HepG2 (cell line): ENCODE measurements at regions not wholly inside any gene's neighbourhood (a gene's known extent, or its start where the extent isn't known, plus 50 kb on each side); places are given as distances from the start of the nearest gene placed in this dataset.

Source experiments
- ATAC-seq: fragments of 200-7000 bp; cut with Tn5 transposase; 3 replicates; pipeline ENCODE4 v1.9.1; 2020; ENCODE audit warnings: mild to moderate bottlenecking, moderate library complexity
- BruUV-seq: library from RNA; stranded (reverse); fragments of 400-500 nt; replicated peaks from 2 replicates; lab custom pipeline; 2021; lab: Mats Ljungman, UMichigan
- CTCF ChIA-PET: fragments of 300-600 bp; formaldehyde crosslinking; extraction: SDS; loops from one replicate; lab custom pipeline; 2021; ENCODE audit warnings: low total read pairs, inconsistent platforms, low intra/inter-chr PET ratio; lab: Yijun Ruan, JAX
- POLR2A ChIA-PET: fragments of 350-600 bp; sonication (Branson Sonifier 250); formaldehyde crosslinking; loops from one replicate; lab custom pipeline; 2020; ENCODE audit warnings: antibody characterized with exemption, inconsistent platforms; lab: Yijun Ruan, JAX
- DNase-seq: peaks from one replicate; pipeline ENCODE4 v3.0.0-alpha.2; 2015; ENCODE audit warnings: low spot score
- FAIRE-seq: peaks from 3 replicates; lab custom pipeline; 2011; peaks lifted over from hg19 to GRCh38; lab: Jason Lieb, UNC
- H2AFZ ChIP-seq: one replicate; pipeline ENCODE4 v1.6.1; 2011; ENCODE audit warnings: low read length, inconsistent platforms
- H3K27ac ChIP-seq: fragments of 300-600 bp; 3 replicates; pipeline ENCODE4 v1.8.0; 2011; ENCODE audit warnings: mixed run types, mild to moderate bottlenecking, mixed read lengths, low read length, inconsistent platforms; ENCODE audit not compliant: insufficient read depth; ENCODE audit errors: extremely low read length
- H3K27me3 ChIP-seq, 2 experiments: fragments of 200-600 bp in 1 of 2; 2 replicates in 1 of 2; 3 replicates in 1 of 2; pipeline versions ENCODE4 v1.6.0 to v1.8.0; 2011; ENCODE audit warnings: low read length in 2 of 2, mild to moderate bottlenecking in 2 of 2, moderate library complexity in 2 of 2, inconsistent platforms in 1 of 2; ENCODE audit not compliant: insufficient read depth in 2 of 2, control insufficient read depth in 1 of 2
- H3K36me3 ChIP-seq, 2 experiments: fragments of 200-600 bp in 1 of 2; replicated peaks in 1 of 2; 2 replicates in 1 of 2; 3 replicates in 1 of 2; pipeline versions ENCODE4 v1.5.1 to v1.8.0; 2011; ENCODE audit warnings: low read length in 2 of 2, inconsistent platforms in 1 of 2; ENCODE audit not compliant: insufficient read depth in 2 of 2, control insufficient read depth in 1 of 2
- H3K4me1 ChIP-seq: 2 replicates; pipeline ENCODE4 v1.5.1; 2012; ENCODE audit warnings: low read length, inconsistent platforms; ENCODE audit not compliant: insufficient read depth
- H3K4me2 ChIP-seq: 2 replicates; pipeline ENCODE4 v1.6.0; 2011; ENCODE audit warnings: low read depth, low read length, inconsistent platforms
- H3K4me3 ChIP-seq, 3 experiments: fragments of 200-600 bp in 1 of 3; sonication (generic), shearing (Covaris generic) in 1 of 3; replicated peaks in 1 of 3; 2 replicates each; pipeline ENCODE4 v1.5.1; 2011 to 2016; ENCODE audit warnings: low read length in 3 of 3, inconsistent platforms in 2 of 3, low read depth in 2 of 3, mild to moderate bottlenecking in 2 of 3, control low read depth in 1 of 3, mixed read lengths in 1 of 3; ENCODE audit not compliant: insufficient read depth in 1 of 3
- H3K79me2 ChIP-seq: one replicate; pipeline ENCODE4 v1.6.1; 2011; ENCODE audit warnings: low read length, inconsistent platforms; ENCODE audit not compliant: insufficient read depth
- H3K9ac ChIP-seq: 2 replicates; pipeline ENCODE4 v1.6.0; 2011; ENCODE audit warnings: mild to moderate bottlenecking, low read depth, low read length, inconsistent platforms; ENCODE audit not compliant: insufficient read depth
- H3K9me3 ChIP-seq: 2 replicates; pipeline ENCODE4 v1.5.1; 2012; ENCODE audit warnings: mild to moderate bottlenecking, low read length
- H4K20me1 ChIP-seq: 2 replicates; pipeline ENCODE4 v1.6.0; 2011; ENCODE audit warnings: inconsistent platforms, mild to moderate bottlenecking, low read length, moderate library complexity; ENCODE audit not compliant: insufficient read depth
- CBX2 ChIP-seq, 2 experiments: fragments of 200-600 bp in 1 of 2; sonication (generic); formaldehyde crosslinking in 1 of 2; IDR thresholded peaks; 2 replicates each; pipeline versions ENCODE4 v1.7.0 to v1.8.1; 2018 to 2022; ENCODE audit warnings: low read depth in 2 of 2, low read length in 1 of 2, mild to moderate bottlenecking in 1 of 2, missing genetic modification reagents in 1 of 2
- CEBPG ChIP-seq: IDR thresholded peaks from 2 replicates; pipeline ENCODE4 v1.6.1; 2016
- EEA1 ChIP-seq: sonication (generic); formaldehyde crosslinking; IDR thresholded peaks from 2 replicates; pipeline ENCODE4 v1.5.1; 2020; ENCODE audit warnings: mild to moderate bottlenecking, missing genetic modification reagents, borderline replicate concordance
- EZH2 ChIP-seq: conservative IDR thresholded peaks from 2 replicates; pipeline ENCODE4 v1.6.1; 2012; ENCODE audit warnings: mild to moderate bottlenecking, low read depth, low read length, moderate library complexity
- FOSL2 ChIP-seq: sonication (generic); formaldehyde crosslinking; IDR thresholded peaks from 2 replicates; pipeline ENCODE4 v1.4.0; 2020; ENCODE audit warnings: missing genetic modification reagents
- MAF1 ChIP-seq: sonication (generic); formaldehyde crosslinking; IDR thresholded peaks from 2 replicates; pipeline ENCODE4 v1.5.0; 2020; ENCODE audit warnings: missing genetic modification reagents, borderline replicate concordance
- NR2F2 ChIP-seq: IDR thresholded peaks from 2 replicates; pipeline ENCODE4 v1.6.1; 2012; ENCODE audit warnings: low read depth, inconsistent platforms, borderline replicate concordance
- PBX2 ChIP-seq: IDR thresholded peaks from 2 replicates; pipeline ENCODE4 v1.6.1; 2016; ENCODE audit warnings: control low read depth
- PRPF4 ChIP-seq: fragments of 200-400 bp; formaldehyde crosslinking; IDR thresholded peaks from 2 replicates; pipeline ENCODE4 v1.6.1; 2016; ENCODE audit warnings: low read length, low read depth; ENCODE audit not compliant: poor library complexity, severe bottlenecking
- RXRA ChIP-seq: sonication (generic); formaldehyde crosslinking; IDR thresholded peaks from 2 replicates; pipeline ENCODE4 v1.5.1; 2020; ENCODE audit warnings: missing genetic modification reagents
- SRSF1 ChIP-seq: fragments of 200-400 bp; formaldehyde crosslinking; optimal IDR thresholded peaks from 2 replicates; pipeline ENCODE3; 2017; ENCODE audit warnings: mild to moderate bottlenecking, low read depth, low read length, moderate library complexity
- TOE1 ChIP-seq: sonication (generic); formaldehyde crosslinking; IDR thresholded peaks from 2 replicates; pipeline ENCODE4 v1.4.0; 2020; ENCODE audit warnings: mild to moderate bottlenecking, missing genetic modification reagents
- TRIM24 ChIP-seq: sonication (generic); formaldehyde crosslinking; IDR thresholded peaks from 2 replicates; pipeline ENCODE4 v1.8.0; 2022; ENCODE audit warnings: mild to moderate bottlenecking, missing genetic modification reagents
- ZBTB7A ChIP-seq: sonication (generic); formaldehyde crosslinking; IDR thresholded peaks from 2 replicates; pipeline ENCODE4 v1.8.0; 2022; ENCODE audit warnings: mild to moderate bottlenecking, missing genetic modification reagents
- ZNF101 ChIP-seq: sonication (generic); formaldehyde crosslinking; IDR thresholded peaks from 2 replicates; pipeline ENCODE4 v1.4.0; 2020; ENCODE audit warnings: mild to moderate bottlenecking, low read depth, missing genetic modification reagents, borderline replicate concordance
- ZNF124 ChIP-seq: sonication (generic); formaldehyde crosslinking; IDR thresholded peaks from 2 replicates; pipeline ENCODE4 v1.4.0; 2020; ENCODE audit warnings: missing genetic modification reagents
- ZNF280B ChIP-seq: sonication (generic); formaldehyde crosslinking; IDR thresholded peaks from 2 replicates; pipeline ENCODE4 v1.5.0; 2020; ENCODE audit warnings: missing genetic modification reagents, mild to moderate bottlenecking, borderline replicate concordance
- ZNF446 ChIP-seq: sonication (generic); formaldehyde crosslinking; IDR thresholded peaks from 2 replicates; pipeline ENCODE4 v1.5.0; 2020; ENCODE audit warnings: mild to moderate bottlenecking, missing genetic modification reagents
- ZNF687 ChIP-seq: sonication (generic); formaldehyde crosslinking; IDR thresholded peaks from 2 replicates; pipeline ENCODE4 v1.5.1; 2020; ENCODE audit warnings: mild to moderate bottlenecking, missing genetic modification reagents, moderate library complexity
- WGBS: methylation state at CpG from one replicate; pipeline ENCODE4 v1.1.6; 2017; ENCODE audit warnings: low lambda C conversion rate; 5-methylcytosine and 5-hydroxymethylcytosine counted together
- in situ Hi-C: cut with HindIII; loops from 2 replicates; pipeline ENCODE4 v1.10.0; 2017; ENCODE audit warnings: low pct_unique_long_range_greater_than_20kb; ENCODE audit not compliant: extremely low pct_ligation_motif_present
- intact Hi-C: fragments of 100-400 bp; cut with micrococcal nuclease; formaldehyde crosslinking; loops from one replicate; pipeline ENCODE4 v1.10.0; 2022; ENCODE audit not compliant: unreplicated experiment

GRCh38 chr5:67889870-67890269 is 325.7 kb upstream of the PIK3R1 start (continued):
- peak; percentile 27 for TF ChIP-seq ZNF687 (CRISPR knock-in tag)

GRCh38 chr5:67887748-67888161 is 327.8 kb upstream of the PIK3R1 start:
- Histone ChIP-seq H3K4me1 (peaks cover 17% of the 10 kb centered on the region), H3K4me3 (no peak overlapping the region), H3K9me3 (no peaks in the 10 kb centered on the region), H3K27ac (no peak overlapping the region), H4K20me1 (no peaks in the 10 kb centered on the region), H3K36me3 (no peaks in the 10 kb centered on the region), H3K27me3 (no peaks in the 10 kb centered on the region), H3K9ac (no peak overlapping the region), H2AFZ (no peak overlapping the region), H3K4me2 (no peak overlapping the region), H3K79me2 (no peaks in the 10 kb centered on the region)
- ATAC-seq (no peak), FAIRE-seq (no peak), DNase-seq (no peak)
- POLR2A ChIA-PET = no interaction called here
- intact Hi-C loops = no loop called here
- 0% methylated on average over 1 of the region's 1 CpG for WGBS
- BruUV-seq = no TSS peak
- in situ Hi-C loops = no loop called here
- CTCF ChIA-PET = no interaction called here
- TF ChIP-seq EZH2 = no peak
- no peak for TF ChIP-seq ZNF101 (CRISPR knock-in tag)
- no peak for TF ChIP-seq ZNF280B (CRISPR knock-in tag)
- TF ChIP-seq PBX2 = no peak
- no peak for TF ChIP-seq ZNF446
- TF ChIP-seq PRPF4 = no peak
- TF ChIP-seq TRIM24 (CRISPR knock-in tag) = no peak
- TF ChIP-seq RXRA (CRISPR knock-in tag) = no peak
- no peak for TF ChIP-seq SRSF1
- no peak for TF ChIP-seq MAF1 (CRISPR knock-in tag)
- no peak for TF ChIP-seq TOE1 (CRISPR knock-in tag)
- TF ChIP-seq FOSL2 = no peak
- TF ChIP-seq EEA1 (CRISPR knock-in tag) = no peak
- TF ChIP-seq NR2F2 = no peak
- TF ChIP-seq CEBPG (CRISPR knock-in tag) = no peak
- no peak for TF ChIP-seq ZNF124
- no peak for TF ChIP-seq CBX2 (IDR thresholded peaks at IDR 0.05; ENCODE audit: low read depth, low read length)
- TF ChIP-seq CBX2 (CRISPR knock-in tag; IDR thresholded peaks at IDR 0.05; ENCODE audit: low read depth) = no peak
- no peak for TF ChIP-seq ZBTB7A (CRISPR knock-in tag)
